ENCODE measurements at regions not wholly inside any gene's neighbourhood (a gene's known extent, or its start where the extent isn't known, plus 50 kb on each side); places are given as distances from the start of the nearest gene placed in this dataset.

DNA sequence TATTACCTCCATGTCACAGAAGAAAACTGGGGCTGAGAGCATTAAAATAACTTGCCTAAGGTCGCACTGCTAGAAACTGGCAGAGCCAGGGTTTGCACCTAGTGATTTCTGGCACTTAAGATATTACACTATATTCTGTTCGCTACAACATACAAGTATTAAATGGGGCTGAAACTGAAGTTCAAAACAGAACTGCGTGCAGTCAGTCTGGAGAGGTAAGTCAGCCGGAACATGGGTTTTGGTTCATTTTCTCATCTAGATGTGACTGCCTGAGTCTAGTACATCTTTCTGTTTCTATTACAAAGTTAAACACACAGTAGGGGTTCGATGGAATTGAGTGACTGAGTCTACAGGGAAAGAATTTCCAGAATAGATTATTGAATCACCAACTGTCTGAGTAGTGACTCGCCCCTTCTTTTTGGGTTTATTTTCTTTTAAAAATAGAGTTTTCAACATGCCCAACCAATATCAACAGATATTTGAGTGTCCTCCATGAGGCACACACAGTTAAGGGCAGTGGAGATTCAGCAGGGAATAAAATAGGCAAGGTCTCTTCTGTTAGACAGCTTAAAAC, 150.8 kb downstream of the RNF152 start:
- TF ChIP-seq, protein P1, sequence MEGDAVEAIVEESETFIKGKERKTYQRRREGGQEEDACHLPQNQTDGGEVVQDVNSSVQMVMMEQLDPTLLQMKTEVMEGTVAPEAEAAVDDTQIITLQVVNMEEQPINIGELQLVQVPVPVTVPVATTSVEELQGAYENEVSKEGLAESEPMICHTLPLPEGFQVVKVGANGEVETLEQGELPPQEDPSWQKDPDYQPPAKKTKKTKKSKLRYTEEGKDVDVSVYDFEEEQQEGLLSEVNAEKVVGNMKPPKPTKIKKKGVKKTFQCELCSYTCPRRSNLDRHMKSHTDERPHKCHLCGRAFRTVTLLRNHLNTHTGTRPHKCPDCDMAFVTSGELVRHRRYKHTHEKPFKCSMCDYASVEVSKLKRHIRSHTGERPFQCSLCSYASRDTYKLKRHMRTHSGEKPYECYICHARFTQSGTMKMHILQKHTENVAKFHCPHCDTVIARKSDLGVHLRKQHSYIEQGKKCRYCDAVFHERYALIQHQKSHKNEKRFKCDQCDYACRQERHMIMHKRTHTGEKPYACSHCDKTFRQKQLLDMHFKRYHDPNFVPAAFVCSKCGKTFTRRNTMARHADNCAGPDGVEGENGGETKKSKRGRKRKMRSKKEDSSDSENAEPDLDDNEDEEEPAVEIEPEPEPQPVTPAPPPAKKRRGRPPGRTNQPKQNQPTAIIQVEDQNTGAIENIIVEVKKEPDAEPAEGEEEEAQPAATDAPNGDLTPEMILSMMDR (IDR thresholded peaks at IDR 0.05) = no peak
- no peak for TF ChIP-seq POLR2A (IDR thresholded peaks at IDR 0.05)
